ENCODE measurements at regions not wholly inside any gene's neighbourhood (a gene's known extent, or its start where the extent isn't known, plus 50 kb on each side); places are given as distances from the start of the nearest gene placed in this dataset.

- ATAC-seq (ENCODE audit: insufficient number of reproducible peaks, low FRiP score, low read depth) (no peak), DNase-seq (ENCODE audit: low spot score) (no peak)
- Histone ChIP-seq H3K4me1 (ENCODE audit: control insufficient read depth in 1 of 2, low read depth in 2 of 2) (peaks cover 7 to 14% of the 10 kb centered on the region in 2 donors), H3K36me3 (no peaks in the 10 kb centered on the region), H3K4me3 (no peak overlapping the region), H3K9me3 (no peaks in the 10 kb centered on the region), H3K27me3 (replicated peaks; ENCODE audit: insufficient read depth) (no peaks in the 10 kb centered on the region), H3K27ac (no peak overlapping the region)
- TF ChIP-seq, protein P1, sequence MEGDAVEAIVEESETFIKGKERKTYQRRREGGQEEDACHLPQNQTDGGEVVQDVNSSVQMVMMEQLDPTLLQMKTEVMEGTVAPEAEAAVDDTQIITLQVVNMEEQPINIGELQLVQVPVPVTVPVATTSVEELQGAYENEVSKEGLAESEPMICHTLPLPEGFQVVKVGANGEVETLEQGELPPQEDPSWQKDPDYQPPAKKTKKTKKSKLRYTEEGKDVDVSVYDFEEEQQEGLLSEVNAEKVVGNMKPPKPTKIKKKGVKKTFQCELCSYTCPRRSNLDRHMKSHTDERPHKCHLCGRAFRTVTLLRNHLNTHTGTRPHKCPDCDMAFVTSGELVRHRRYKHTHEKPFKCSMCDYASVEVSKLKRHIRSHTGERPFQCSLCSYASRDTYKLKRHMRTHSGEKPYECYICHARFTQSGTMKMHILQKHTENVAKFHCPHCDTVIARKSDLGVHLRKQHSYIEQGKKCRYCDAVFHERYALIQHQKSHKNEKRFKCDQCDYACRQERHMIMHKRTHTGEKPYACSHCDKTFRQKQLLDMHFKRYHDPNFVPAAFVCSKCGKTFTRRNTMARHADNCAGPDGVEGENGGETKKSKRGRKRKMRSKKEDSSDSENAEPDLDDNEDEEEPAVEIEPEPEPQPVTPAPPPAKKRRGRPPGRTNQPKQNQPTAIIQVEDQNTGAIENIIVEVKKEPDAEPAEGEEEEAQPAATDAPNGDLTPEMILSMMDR (IDR thresholded peaks at IDR 0.05): no peak
Observed at GRCh38 chr15:93882141-93882540, 349.2 kb upstream of the MCTP2 start.

DNA sequence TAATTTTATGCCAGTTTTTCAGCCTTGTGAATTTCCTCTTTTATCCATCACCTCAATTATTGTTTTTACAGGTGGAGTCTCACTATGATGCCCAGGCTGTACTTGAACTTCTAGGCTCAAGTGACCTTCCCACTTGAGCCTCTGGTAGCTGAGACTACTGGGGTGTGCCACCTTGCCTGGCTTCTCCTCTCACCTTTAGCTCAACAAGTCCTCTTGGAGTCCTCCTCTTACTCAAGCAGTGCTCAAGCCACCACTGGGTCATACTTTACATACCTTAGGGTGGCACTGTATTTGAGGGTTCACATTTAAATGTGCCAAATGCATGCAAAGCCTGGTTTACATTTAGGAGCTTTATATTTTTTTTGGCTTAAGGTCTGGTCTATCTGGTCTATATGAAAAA, 350.1 kb upstream of the MCTP2 start:
- no peak overlapping the region for H3K27ac ChIP-seq
- no peak for DNase-seq (ENCODE audit: low spot score)
- H3K36me3 ChIP-seq: no peaks in the 10 kb centered on the region
- no peak overlapping the region for H3K4me3 ChIP-seq
- no peak for ATAC-seq (ENCODE audit: insufficient number of reproducible peaks, low FRiP score, low read depth)
- TF ChIP-seq, protein P1 (IDR thresholded peaks at IDR 0.05): no peak
- peaks cover 7 to 14% of the 10 kb centered on the region in 2 donors for H3K4me1 ChIP-seq (ENCODE audit: control insufficient read depth in 1 of 2, low read depth in 2 of 2)
- no peaks in the 10 kb centered on the region for H3K9me3 ChIP-seq
- H3K27me3 ChIP-seq (replicated peaks; ENCODE audit: insufficient read depth): no peaks in the 10 kb centered on the region

- ATAC-seq (ENCODE audit: insufficient number of reproducible peaks, low FRiP score, low read depth) (no peak), DNase-seq (ENCODE audit: low spot score) (no peak)
- no peak overlapping the region for H3K4me3 ChIP-seq
- TF ChIP-seq, protein P1 (IDR thresholded peaks at IDR 0.05): no peak
- H3K27ac ChIP-seq: no peak overlapping the region
- no peaks in the 10 kb centered on the region for H3K27me3 ChIP-seq (replicated peaks; ENCODE audit: insufficient read depth)
- peaks cover 7 to 14% of the 10 kb centered on the region in 2 donors for H3K4me1 ChIP-seq (ENCODE audit: control insufficient read depth in 1 of 2, low read depth in 2 of 2)
- H3K9me3 ChIP-seq: no peaks in the 10 kb centered on the region
- no peaks in the 10 kb centered on the region for H3K36me3 ChIP-seq
Observed at GRCh38 chr15:93880358-93880757, 351.0 kb upstream of the MCTP2 start.

GRCh38 chr15:93870583-93870982, 360.8 kb upstream of the MCTP2 start:
- Histone ChIP-seq H3K4me3 (no peak overlapping the region), H3K27me3 (replicated peaks; ENCODE audit: insufficient read depth) (no peaks in the 10 kb centered on the region), H3K27ac (no peak overlapping the region), H3K9me3 (no peaks in the 10 kb centered on the region), H3K4me1 (ENCODE audit: control insufficient read depth in 1 of 2, low read depth in 2 of 2) (no peaks in the 10 kb centered on the region), H3K36me3 (no peaks in the 10 kb centered on the region)
- no peak for DNase-seq (ENCODE audit: low spot score)
- ATAC-seq (ENCODE audit: insufficient number of reproducible peaks, low FRiP score, low read depth): no peak
- TF ChIP-seq, protein P1 (IDR thresholded peaks at IDR 0.05): no peak

DNA sequence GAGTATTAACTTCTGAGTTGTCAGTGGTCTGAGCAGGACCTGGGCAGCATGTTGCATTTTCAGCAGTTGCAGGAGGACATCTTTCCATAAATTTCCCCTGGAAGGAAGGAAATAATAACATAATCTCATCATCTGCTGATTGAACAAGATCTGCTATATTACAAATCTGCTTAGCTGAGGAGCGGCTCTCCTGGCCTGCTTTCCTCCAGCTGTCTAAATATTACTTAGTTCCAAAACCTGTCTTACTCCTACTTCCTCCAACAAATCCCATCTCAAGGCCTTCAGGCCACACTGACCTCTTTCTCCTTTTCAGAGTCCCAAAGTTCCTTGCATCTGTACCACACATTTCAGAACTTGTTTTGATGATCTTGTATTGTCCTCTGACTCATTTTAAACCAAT, 364.4 kb upstream of the MCTP2 start:
- H3K27ac ChIP-seq: no peak overlapping the region
- H3K9me3 ChIP-seq: no peaks in the 10 kb centered on the region
- TF ChIP-seq, protein P1 (IDR thresholded peaks at IDR 0.05): no peak
- ATAC-seq (ENCODE audit: insufficient number of reproducible peaks, low FRiP score, low read depth): no peak
- H3K4me3 ChIP-seq: no peak overlapping the region
- H3K36me3 ChIP-seq: no peaks in the 10 kb centered on the region
- no peak for DNase-seq (ENCODE audit: low spot score)
- no peaks in the 10 kb centered on the region for H3K27me3 ChIP-seq (replicated peaks; ENCODE audit: insufficient read depth)
- H3K4me1 ChIP-seq (ENCODE audit: control insufficient read depth in 1 of 2, low read depth in 2 of 2): no peaks in the 10 kb centered on the region
